ENCODE measurements at regions not wholly inside any gene's neighbourhood (a gene's known extent, or its start where the extent isn't known, plus 50 kb on each side); places are given as distances from the start of the nearest gene placed in this dataset.

DNA sequence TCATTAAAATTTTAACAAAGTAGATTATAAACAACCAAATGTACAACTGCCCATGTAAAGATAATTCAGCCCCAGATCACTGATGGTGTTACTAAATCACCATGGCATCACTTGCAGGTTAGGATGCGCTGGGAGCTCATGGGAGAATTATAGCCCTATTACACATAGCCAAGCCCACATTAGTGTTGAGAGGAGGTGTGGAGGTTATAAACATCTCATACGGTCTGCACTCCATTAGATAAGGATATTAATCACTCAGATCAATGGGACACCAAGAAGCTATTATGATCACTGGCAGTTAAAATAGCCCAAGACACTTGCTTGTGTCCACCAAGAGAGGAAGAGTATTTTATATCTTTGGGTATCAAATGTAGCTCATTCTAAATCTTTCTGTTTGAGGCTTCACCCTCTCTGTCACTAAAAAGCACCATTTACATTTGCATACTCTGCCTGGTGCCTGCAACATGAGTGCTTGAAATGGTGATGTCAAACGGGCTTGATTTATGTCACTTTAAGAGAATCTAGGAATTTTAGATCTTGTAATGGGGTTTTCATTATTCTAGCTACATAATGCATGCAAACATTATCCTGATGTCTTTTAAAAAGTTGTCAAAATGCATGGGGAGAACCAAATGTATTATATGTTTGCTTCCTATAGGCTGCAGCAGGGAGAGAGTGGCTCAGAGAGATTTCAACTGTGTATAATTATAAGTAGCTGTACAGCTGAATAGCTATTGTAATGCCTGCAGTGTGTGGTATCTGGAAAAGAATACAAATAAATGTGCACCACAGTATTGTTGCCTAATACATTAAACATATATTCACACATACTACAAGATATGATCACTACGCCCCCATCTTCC, 654.1 kb upstream of the MARCKS start:
- Histone ChIP-seq H3K9ac (ENCODE audit: insufficient read length) (no peak overlapping the region), H3K4me3 (no peak overlapping the region), H3K36me3 (ENCODE audit: insufficient read depth, low read length) (no peaks in the 10 kb centered on the region), H3K9me3 (ENCODE audit: low read depth, low read length) (no peaks in the 10 kb centered on the region), H3K27ac (no peak overlapping the region)
- DNase-seq (ENCODE audit: low read depth, low spot score), result no peak
- TF ChIP-seq EZH2 (IDR thresholded peaks at IDR 0.05) (no peak), FOXP2 (optimal IDR thresholded peaks at IDR 0.05; ENCODE audit: control extremely low read depth, extremely low read length, insufficient read depth) (no peak), POLR2AphosphoS5 (IDR thresholded peaks at IDR 0.05; ENCODE audit: borderline replicate concordance, low read depth, low read length) (no peak)

DNA sequence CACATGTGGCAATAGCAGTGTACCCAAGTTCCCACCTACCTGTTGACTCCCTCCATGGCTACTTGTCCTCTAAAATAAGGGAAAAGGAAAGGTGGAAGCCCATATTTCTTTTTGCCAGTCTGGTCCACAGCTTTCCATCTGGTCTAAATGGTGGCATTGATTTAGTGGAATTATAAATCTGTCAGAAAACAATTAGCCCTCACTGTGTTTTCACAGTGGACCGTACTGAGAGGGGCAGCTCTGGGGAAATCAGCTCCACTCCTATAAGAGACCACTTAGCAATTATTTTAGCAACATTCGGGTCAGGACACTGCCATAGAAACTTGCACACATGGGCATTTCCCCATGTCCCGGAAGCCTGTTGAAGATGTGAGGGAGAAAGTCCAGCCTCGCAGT, 653.4 kb upstream of the MARCKS start:
- Histone ChIP-seq H3K9me3 (ENCODE audit: low read depth, low read length) (no peaks in the 10 kb centered on the region), H3K9ac (ENCODE audit: insufficient read length) (no peak overlapping the region), H3K4me3 (no peak overlapping the region), H3K36me3 (ENCODE audit: insufficient read depth, low read length) (no peaks in the 10 kb centered on the region), H3K27ac (no peak overlapping the region)
- TF ChIP-seq EZH2 (IDR thresholded peaks at IDR 0.05), result no peak
- no peak for TF ChIP-seq POLR2AphosphoS5 (IDR thresholded peaks at IDR 0.05; ENCODE audit: borderline replicate concordance, low read depth, low read length)
- TF ChIP-seq FOXP2 (optimal IDR thresholded peaks at IDR 0.05; ENCODE audit: control extremely low read depth, extremely low read length, insufficient read depth), result no peak
- DNase-seq (ENCODE audit: low read depth, low spot score), result no peak

DNA sequence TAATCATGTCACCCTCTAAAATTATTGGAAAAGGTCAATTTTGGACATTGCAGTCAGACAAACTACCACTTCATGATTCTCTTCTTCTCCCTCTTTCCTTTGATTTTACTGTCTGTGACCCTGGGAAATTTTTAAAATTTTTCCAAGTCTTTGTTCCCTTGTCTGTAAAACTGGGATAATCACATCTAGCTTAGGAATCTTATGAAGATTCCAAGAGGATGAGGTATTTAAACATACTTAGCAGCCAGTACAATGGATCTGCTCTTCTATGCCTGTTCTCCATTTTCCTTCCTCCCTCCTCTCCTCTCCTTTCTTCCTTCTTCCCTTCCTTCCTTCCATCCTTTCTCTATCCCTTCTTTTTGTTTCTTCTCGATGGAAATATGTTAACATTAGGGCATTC, 651.6 kb upstream of the MARCKS start:
- H3K27ac ChIP-seq, result no peak overlapping the region
- no peak overlapping the region for H3K4me3 ChIP-seq
- TF ChIP-seq FOXP2 (optimal IDR thresholded peaks at IDR 0.05; ENCODE audit: control extremely low read depth, extremely low read length, insufficient read depth), result no peak
- TF ChIP-seq POLR2AphosphoS5 (IDR thresholded peaks at IDR 0.05; ENCODE audit: borderline replicate concordance, low read depth, low read length), result no peak
- no peak for TF ChIP-seq EZH2 (IDR thresholded peaks at IDR 0.05)
- no peaks in the 10 kb centered on the region for H3K36me3 ChIP-seq (ENCODE audit: insufficient read depth, low read length)
- H3K9ac ChIP-seq (ENCODE audit: insufficient read length), result no peak overlapping the region
- H3K9me3 ChIP-seq (ENCODE audit: low read depth, low read length), result no peaks in the 10 kb centered on the region
- no peak for DNase-seq (ENCODE audit: low read depth, low spot score)

DNA sequence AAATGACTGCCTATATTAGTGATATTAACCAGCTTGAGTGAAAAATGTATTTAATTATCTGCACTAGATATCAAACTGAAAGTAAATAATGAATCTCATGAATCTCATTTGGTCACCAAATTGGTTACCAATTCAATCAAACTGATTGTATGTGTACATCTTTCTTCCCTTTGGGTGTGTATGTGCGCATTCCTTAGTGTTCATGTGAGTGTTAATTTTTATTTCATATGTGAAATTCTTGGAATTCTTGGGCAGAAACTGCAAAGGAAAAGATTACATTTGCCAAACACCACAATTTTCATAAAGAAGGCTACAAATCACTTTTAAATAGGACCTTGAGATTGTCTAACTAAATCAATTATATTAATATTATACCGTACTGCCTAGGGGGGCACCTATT, 648.4 kb upstream of the MARCKS start:
- TF ChIP-seq FOXP2 (optimal IDR thresholded peaks at IDR 0.05; ENCODE audit: control extremely low read depth, extremely low read length, insufficient read depth) (no peak), POLR2AphosphoS5 (IDR thresholded peaks at IDR 0.05; ENCODE audit: borderline replicate concordance, low read depth, low read length) (no peak), EZH2 (IDR thresholded peaks at IDR 0.05) (no peak)
- no peaks in the 10 kb centered on the region for H3K36me3 ChIP-seq (ENCODE audit: insufficient read depth, low read length)
- H3K27ac ChIP-seq, result no peak overlapping the region
- no peaks in the 10 kb centered on the region for H3K9me3 ChIP-seq (ENCODE audit: low read depth, low read length)
- H3K9ac ChIP-seq (ENCODE audit: insufficient read length), result no peak overlapping the region
- DNase-seq (ENCODE audit: low read depth, low spot score), result no peak
- H3K4me3 ChIP-seq, result no peak overlapping the region

DNA sequence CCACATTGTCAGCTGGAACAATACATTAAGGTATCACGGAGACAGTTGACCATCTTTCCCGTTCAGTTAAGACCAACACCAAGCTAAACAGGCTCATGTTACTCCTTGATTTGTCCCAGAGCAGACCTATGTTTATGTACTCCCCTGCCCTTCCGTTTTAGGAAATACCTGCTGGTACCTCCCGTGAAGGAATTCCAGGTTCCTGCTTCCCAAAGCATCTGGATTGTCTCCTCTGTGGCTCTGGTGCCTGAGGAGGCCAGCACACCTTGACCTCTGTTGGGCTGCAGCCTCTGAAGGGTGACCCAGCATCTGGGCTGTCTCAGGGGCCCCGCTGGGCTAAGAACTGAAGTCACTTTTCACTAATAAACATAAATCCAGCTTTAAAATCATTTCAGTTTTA, 647.8 kb upstream of the MARCKS start:
- H3K27ac ChIP-seq, result no peak overlapping the region
- no peaks in the 10 kb centered on the region for H3K36me3 ChIP-seq (ENCODE audit: insufficient read depth, low read length)
- H3K9me3 ChIP-seq (ENCODE audit: low read depth, low read length), result no peaks in the 10 kb centered on the region
- DNase-seq (ENCODE audit: low read depth, low spot score), result no peak
- no peak overlapping the region for H3K4me3 ChIP-seq
- no peak for TF ChIP-seq POLR2AphosphoS5 (IDR thresholded peaks at IDR 0.05; ENCODE audit: borderline replicate concordance, low read depth, low read length)
- TF ChIP-seq FOXP2 (optimal IDR thresholded peaks at IDR 0.05; ENCODE audit: control extremely low read depth, extremely low read length, insufficient read depth), result no peak
- TF ChIP-seq EZH2 (IDR thresholded peaks at IDR 0.05), result no peak
- no peak overlapping the region for H3K9ac ChIP-seq (ENCODE audit: insufficient read length)

DNA sequence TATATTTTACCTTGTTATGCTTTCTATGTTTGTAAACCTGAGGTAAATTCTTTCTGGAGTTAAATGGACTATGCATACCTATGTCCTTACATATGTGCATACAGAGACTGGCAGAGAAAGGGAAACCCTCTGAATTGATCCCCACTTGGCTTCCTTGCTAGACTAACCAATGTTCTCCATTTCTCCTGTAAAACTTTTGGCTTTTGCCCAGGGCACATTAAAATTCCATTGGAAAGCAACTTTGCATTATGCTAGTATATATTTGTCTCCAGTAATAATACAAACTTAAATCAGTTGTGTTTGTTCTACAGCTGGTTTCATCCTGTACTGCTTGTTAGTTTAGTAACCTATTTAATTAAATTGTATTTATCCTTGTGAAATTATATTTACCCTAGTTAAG, 646.0 kb upstream of the MARCKS start:
- Histone ChIP-seq H3K27ac (no peak overlapping the region), H3K36me3 (ENCODE audit: insufficient read depth, low read length) (no peaks in the 10 kb centered on the region), H3K4me3 (no peak overlapping the region), H3K9me3 (ENCODE audit: low read depth, low read length) (no peaks in the 10 kb centered on the region), H3K9ac (ENCODE audit: insufficient read length) (no peak overlapping the region)
- DNase-seq (ENCODE audit: low read depth, low spot score), result no peak
- no peak for TF ChIP-seq EZH2 (IDR thresholded peaks at IDR 0.05)

DNA sequence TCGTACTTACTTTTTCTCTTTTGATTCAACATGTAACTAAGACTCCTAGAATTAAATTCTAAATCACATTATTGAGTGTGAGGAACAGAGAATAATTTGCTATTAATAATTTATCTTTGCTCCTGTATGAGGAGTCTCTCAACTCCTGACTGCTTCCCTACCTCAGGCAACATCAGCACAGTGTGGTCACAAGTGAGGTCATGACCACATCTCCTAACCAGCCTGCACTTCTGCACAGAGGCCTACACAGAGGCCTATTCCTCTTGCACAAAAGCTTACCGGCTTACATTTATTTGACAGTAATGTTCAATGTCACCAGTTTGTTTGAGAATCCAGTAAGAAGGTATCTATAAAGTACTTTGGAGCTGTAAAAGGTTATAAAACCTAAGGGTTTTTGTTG, 637.4 kb upstream of the MARCKS start:
- Histone ChIP-seq H3K4me3 (no peak overlapping the region), H3K9me3 (ENCODE audit: low read depth, low read length) (no peaks in the 10 kb centered on the region), H3K36me3 (ENCODE audit: insufficient read depth, low read length) (no peaks in the 10 kb centered on the region), H3K27ac (no peak overlapping the region), H3K9ac (ENCODE audit: insufficient read length) (no peak overlapping the region)
- no peak for TF ChIP-seq FOXP2 (optimal IDR thresholded peaks at IDR 0.05; ENCODE audit: control extremely low read depth, extremely low read length, insufficient read depth)
- DNase-seq (ENCODE audit: low read depth, low spot score), result no peak

DNA sequence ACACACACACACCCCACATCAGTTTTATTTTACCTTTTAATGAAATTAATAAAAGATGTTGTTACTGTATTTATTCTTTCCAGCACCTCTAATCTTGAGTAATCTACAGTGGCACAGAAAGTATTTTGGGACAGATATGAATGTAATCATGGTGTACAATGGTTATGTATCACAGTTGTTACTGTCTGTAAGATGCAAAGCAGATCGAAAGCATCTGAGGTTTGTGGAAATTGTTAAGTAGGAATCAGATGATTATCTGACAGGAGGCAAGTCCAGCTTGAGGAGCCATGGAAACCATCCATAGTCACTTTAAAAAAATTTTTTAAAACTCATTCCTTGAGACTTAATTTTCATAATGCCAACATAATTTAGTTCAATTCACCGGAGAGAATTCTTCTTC, 636.3 kb upstream of the MARCKS start:
- no peak for DNase-seq (ENCODE audit: low read depth, low spot score)
- Histone ChIP-seq H3K9ac (ENCODE audit: insufficient read length) (no peak overlapping the region), H3K9me3 (ENCODE audit: low read depth, low read length) (no peaks in the 10 kb centered on the region), H3K36me3 (ENCODE audit: insufficient read depth, low read length) (no peaks in the 10 kb centered on the region), H3K4me3 (no peak overlapping the region), H3K27ac (no peak overlapping the region)
- TF ChIP-seq POLR2AphosphoS5 (IDR thresholded peaks at IDR 0.05; ENCODE audit: borderline replicate concordance, low read depth, low read length), result no peak

DNA sequence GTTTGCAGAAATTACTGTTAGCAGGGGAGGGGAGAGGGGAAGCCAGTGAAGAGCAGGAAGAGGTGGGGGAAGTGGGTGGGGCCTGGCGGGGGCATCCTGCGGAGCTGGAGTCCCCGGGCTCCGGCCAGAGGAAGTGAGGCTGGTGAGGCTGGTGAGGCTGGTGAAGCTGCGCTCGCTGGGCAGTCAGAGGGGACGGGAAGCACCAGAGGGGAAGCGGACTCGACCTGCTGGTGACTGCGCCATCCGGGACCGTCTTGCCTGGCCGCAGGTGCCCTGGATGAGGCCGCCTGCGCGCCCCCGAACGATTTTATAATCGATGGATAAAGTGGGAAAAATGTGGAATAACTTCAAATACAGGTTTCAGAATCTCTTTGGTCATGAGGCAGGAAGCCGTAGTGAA, 635.3 kb upstream of the MARCKS start:
- no peak for DNase-seq (ENCODE audit: low read depth, low spot score)
- H3K36me3 ChIP-seq (ENCODE audit: insufficient read depth, low read length), result no peaks in the 10 kb centered on the region
- no peak overlapping the region for H3K4me3 ChIP-seq
- H3K9ac ChIP-seq (ENCODE audit: insufficient read length), result no peak overlapping the region
- TF ChIP-seq POLR2AphosphoS5 (IDR thresholded peaks at IDR 0.05; ENCODE audit: borderline replicate concordance, low read depth, low read length) (no peak), FOXP2 (optimal IDR thresholded peaks at IDR 0.05; ENCODE audit: control extremely low read depth, extremely low read length, insufficient read depth) (no peak), EZH2 (IDR thresholded peaks at IDR 0.05) (no peak)
- H3K9me3 ChIP-seq (ENCODE audit: low read depth, low read length), result no peaks in the 10 kb centered on the region
- H3K27ac ChIP-seq, result no peak overlapping the region

Measured in SK-N-MC (cell line).